Esophagus (tissue), 2 donors: ENCODE measurements at regions not wholly inside any gene's neighbourhood (a gene's known extent, or its start where the extent isn't known, plus 50 kb on each side); places are given as distances from the start of the nearest gene placed in this dataset.
"Not testable (repeated sequence)": the region's sequence is repeated elsewhere in the genome, so short reads cannot be mapped to it uniquely, and the experiment has no call there.

ENCODE experiments used
- H3K27ac ChIP-seq, 2 donors: one replicate each; pipeline ENCODE4 v1.5.1; 2013; ENCODE audit warnings: low read depth in 2 of 2, mild to moderate bottlenecking in 2 of 2, inconsistent platforms in 1 of 2, low read length in 1 of 2, moderate library complexity in 1 of 2
- H3K27me3 ChIP-seq, 2 donors: one replicate each; pipeline ENCODE4 v1.6.1; 2013; ENCODE audit warnings: low read length in 2 of 2, control low read depth in 1 of 2, mild to moderate bottlenecking in 1 of 2; ENCODE audit not compliant: insufficient read depth in 2 of 2, control insufficient read depth in 1 of 2
- H3K36me3 ChIP-seq, 2 donors: one replicate each; pipeline ENCODE4 v1.6.1; 2013; ENCODE audit warnings: low read length in 1 of 2; ENCODE audit not compliant: control insufficient read depth in 2 of 2, insufficient read depth in 2 of 2
- H3K4me1 ChIP-seq, 2 donors: one replicate each; pipeline ENCODE4 v1.6.1; 2013; ENCODE audit warnings: low read length in 1 of 2; ENCODE audit not compliant: control insufficient read depth in 2 of 2, insufficient read depth in 2 of 2
- H3K4me3 ChIP-seq, 2 donors: one replicate each; pipeline ENCODE4 v1.5.1; 2013; ENCODE audit warnings: low read length in 2 of 2, mild to moderate bottlenecking in 2 of 2, low read depth in 1 of 2, moderate library complexity in 1 of 2
- H3K9me3 ChIP-seq, 2 donors: one replicate each; pipeline ENCODE4 v1.6.1; 2013; ENCODE audit warnings: mild to moderate bottlenecking in 2 of 2, low read depth in 1 of 2, low read length in 1 of 2, moderate library complexity in 1 of 2; ENCODE audit not compliant: control insufficient read depth in 2 of 2, insufficient read depth in 1 of 2
- WGBS, 2 donors: extraction: QIAGEN DNeasy Blood & Tissue Kit; methylation state at CpG; one replicate each; pipeline ENCODE4 v1.1.7; 2013; 5-methylcytosine and 5-hydroxymethylcytosine counted together
- donor health status: healthy with polysubstance abuse.
- donor health status: Bipolar disorder and iron deficiency.

DNA sequence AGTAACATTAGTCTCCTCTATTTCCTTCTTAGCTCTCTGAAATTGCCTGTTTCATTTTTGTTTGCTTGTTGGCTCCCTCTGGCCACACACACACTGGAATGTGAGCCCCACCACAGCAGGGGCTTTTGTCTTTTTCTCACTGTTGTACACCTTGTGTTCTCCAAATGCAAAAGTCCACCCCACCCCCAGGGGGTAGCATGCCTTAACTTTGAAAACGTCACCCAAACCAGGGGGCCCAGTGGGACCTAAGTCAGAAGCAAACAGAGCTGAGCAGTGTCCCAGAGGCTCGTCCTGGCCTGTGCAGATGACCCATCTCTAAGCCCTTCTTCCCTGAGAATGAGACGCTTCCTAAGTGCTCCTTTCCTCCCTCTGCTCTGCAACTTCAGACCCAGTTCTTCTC lies 614.1 kb downstream of the UQCRFS1 start:
- Histone ChIP-seq H3K4me3 (no peak overlapping the region), H3K4me1 (no peaks in the 10 kb centered on the region), H3K36me3 (no peaks in the 10 kb centered on the region), H3K9me3 (peaks cover 2 to 9% of the 10 kb centered on the region in 2 donors), H3K27me3 (no peaks in the 10 kb centered on the region), H3K27ac (no peak overlapping the region)
- 47 to 53% methylated on average over 3 of the region's 3 CpGs for WGBS, 2 donors

DNA sequence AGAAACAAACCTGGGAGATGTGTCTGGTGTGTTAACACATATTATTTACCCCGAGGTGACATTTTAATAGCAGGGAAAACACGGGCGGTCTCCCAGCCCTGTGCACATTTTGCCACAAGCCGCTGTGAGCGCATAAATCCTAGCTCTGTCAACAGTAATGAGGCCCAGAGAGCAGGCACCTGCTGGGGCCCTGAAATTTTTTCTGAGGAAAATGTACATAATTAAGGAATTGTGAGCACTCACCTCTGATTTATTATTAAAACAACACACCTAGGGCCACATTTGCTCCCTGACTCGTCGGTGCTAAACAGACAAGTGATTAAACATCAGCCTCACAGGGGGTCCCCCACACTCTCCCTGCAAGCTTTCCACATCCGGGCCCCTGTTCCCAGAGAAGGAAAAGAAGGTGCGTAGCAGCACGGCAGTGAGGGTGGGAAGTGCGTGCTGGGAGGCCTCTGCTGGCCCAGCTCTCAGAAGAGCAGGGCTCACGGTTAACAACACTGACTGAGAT lies 616.3 kb downstream of the UQCRFS1 start:
- no peak overlapping the region for H3K4me3 ChIP-seq
- H3K9me3 ChIP-seq = peaks cover 0 to 15% of the 10 kb centered on the region in 2 donors
- no peaks in the 10 kb centered on the region for H3K27me3 ChIP-seq
- no peak overlapping the region for H3K27ac ChIP-seq
- H3K4me1 ChIP-seq = no peaks in the 10 kb centered on the region
- WGBS, 2 donors = 46 to 58% methylated on average over 12 of the region's 12 CpGs
- H3K36me3 ChIP-seq = no peaks in the 10 kb centered on the region

DNA sequence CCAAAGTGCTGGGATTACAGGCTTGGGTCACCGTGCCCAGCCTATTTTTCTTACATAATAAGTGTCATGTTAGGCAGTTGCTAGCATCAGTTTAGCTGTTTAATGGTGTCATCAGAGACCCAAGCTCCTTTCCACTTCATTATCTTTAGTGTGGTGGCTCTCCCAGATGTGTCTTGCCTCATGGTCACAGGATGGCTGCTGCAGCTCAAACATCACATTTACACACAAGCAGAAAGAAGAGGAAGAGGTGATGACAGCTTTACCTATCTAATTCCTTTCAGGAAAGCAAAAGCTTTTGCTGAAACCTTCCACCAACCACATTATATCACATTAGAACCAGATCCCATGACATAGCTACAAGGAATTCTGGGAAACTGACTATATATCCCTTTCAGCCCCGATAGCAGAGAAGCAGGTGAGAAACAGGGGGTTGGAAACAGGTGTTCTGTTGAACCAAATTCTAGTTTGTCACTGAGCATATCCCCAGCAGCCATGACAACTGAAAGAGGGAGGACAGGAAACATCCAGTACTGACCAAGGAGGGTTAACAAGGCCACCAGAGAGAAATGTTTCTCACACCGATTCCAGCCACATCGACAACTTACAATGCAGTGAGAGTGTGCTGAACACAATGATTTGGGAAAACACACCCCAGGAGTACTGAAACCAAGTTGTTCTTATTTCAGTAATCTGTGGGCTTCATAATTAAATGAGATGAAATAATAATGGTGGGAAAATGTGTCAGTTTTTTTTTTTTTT lies 617.0 kb downstream of the UQCRFS1 start:
- 69 to 80% methylated on average over 4 of the region's 4 CpGs for WGBS, 2 donors
- no peak overlapping the region for H3K4me3 ChIP-seq
- H3K27me3 ChIP-seq = no peaks in the 10 kb centered on the region
- H3K36me3 ChIP-seq = no peaks in the 10 kb centered on the region
- H3K4me1 ChIP-seq = no peaks in the 10 kb centered on the region
- no peak overlapping the region for H3K27ac ChIP-seq
- peaks cover 0 to 14% of the 10 kb centered on the region in 2 donors for H3K9me3 ChIP-seq

DNA sequence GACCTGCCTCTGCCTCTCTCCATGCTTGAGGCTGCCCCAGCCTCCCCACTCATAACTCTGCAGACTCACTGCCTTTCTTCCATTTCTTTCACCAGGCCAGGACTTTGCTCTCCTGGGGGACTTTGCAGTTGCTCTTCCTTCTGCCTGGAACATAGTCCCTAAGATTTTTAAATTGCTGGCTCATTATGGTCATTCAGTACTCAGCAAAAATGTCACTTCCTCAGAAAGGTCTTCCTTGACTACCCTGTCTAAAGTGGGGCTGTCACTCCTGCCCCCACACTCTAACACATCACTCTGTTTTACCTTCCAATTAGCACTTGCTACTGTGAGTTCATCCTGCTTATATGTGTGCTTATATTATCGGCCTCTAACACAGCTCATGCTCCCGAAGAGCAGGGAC lies 618.2 kb downstream of the UQCRFS1 start:
- H3K27ac ChIP-seq = no peak overlapping the region
- H3K36me3 ChIP-seq = no peaks in the 10 kb centered on the region
- H3K4me3 ChIP-seq = no peak overlapping the region
- H3K9me3 ChIP-seq = peaks cover 3 to 13% of the 10 kb centered on the region in 2 donors
- H3K4me1 ChIP-seq = no peaks in the 10 kb centered on the region
- 85 to 89% methylated on average over 2 of the region's 2 CpGs for WGBS, 2 donors
- H3K27me3 ChIP-seq = no peaks in the 10 kb centered on the region

DNA sequence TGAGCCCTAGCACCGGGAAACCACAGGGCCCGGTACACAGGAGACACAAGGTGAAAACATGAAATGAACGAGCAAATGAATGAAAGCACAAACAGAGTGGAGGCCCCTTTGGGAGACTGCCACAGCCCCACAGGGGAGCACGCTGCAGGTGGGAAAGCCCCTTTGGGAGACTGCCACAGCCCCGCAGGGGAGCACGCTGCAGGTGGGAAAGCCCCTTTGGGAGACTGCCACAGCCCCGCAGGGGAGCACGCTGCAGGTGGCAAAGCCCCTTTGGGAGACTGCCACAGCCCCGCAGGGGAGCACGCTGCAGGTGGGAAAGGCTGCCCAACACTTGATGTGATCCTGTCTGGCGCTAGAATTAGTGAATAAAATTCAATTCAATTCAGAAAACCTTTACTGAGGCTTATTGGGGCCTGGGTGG lies 623.0 kb downstream of the UQCRFS1 start:
- 61 to 65% methylated on average over 11 of the region's 11 CpGs for WGBS, 2 donors

DNA sequence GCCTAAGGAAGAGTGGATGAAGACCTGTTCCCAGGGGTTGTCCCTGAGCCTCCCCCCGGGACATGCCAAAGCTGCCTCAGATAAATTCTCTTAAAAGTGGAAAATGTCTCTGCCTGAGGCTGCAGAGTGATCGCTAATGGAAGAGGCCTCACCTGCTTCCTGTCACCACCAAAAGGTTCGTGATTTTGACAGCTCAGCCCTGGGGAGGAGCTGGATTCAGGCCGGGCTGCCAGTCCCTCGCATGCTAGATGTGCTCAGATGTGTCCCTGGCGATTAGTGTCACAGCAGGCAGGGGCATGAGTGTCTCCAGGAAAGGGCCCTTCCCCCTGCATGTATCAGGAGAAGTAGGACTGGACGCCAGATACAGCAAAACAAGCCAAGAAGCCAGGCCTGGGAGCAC lies 626.5 kb downstream of the UQCRFS1 start:
- no peaks in the 10 kb centered on the region for H3K4me1 ChIP-seq
- H3K4me3 ChIP-seq = no peak overlapping the region
- no peaks in the 10 kb centered on the region for H3K36me3 ChIP-seq
- H3K27ac ChIP-seq = no peak overlapping the region
- H3K9me3 ChIP-seq = peaks cover 9 to 19% of the 10 kb centered on the region in 2 donors
- 55 to 59% methylated on average over 7 of the region's 7 CpGs for WGBS, 2 donors
- H3K27me3 ChIP-seq = no peaks in the 10 kb centered on the region

More for the DNA sequence above, 623.0 kb downstream of the UQCRFS1 start:
- not testable (repeated sequence) for H3K4me1 ChIP-seq, H3K4me3 ChIP-seq, H3K27me3 ChIP-seq, H3K27ac ChIP-seq, H3K36me3 ChIP-seq
- H3K9me3 ChIP-seq = peaks cover 9 to 25% of the 10 kb centered on the region in 2 donors

DNA sequence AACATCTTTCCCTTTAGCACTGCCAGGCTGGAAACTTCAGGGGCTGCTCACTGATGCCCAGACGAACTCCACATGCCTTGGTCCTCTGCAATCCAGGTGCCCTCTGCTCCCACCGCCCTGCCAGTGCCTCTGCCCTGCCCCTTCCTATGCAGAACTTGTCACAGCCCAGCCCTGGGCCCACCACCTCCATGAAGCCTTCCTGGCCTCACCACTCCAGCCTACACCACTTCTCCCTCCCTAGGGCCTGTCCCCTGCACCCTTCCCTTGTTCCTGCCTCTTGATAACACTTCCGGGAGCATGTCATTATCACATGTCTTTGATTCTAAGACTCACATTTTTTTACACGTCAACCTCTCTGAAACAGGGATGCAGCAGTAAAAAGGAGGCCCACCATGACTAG lies 627.2 kb downstream of the UQCRFS1 start:
- Histone ChIP-seq H3K36me3 (no peaks in the 10 kb centered on the region), H3K27ac (no peak overlapping the region), H3K27me3 (no peaks in the 10 kb centered on the region), H3K9me3 (peaks cover 9 to 19% of the 10 kb centered on the region in 2 donors), H3K4me3 (no peak overlapping the region), H3K4me1 (no peaks in the 10 kb centered on the region)
- WGBS, 2 donors = 66% methylated on average over 4 of the region's 4 CpGs

DNA sequence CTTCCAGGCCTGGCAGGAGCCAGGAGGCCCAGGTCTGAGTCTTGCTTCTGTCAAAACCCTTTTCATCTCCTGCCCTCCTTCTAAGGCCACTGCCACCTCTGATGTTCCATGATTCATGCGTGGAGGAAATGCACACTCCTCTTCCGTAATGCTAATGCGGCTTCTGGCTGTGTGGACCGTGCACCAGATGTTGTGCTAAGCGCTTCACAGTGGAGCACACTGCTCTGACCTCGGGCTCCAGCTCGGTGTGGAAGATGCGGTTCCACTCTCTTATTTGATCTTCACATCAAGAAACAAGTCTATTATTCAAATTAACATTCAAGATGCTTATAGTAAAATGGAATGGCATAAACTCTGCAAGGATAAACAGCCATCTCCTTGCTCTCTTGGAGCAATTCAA lies 629.2 kb downstream of the UQCRFS1 start:
- Histone ChIP-seq H3K9me3 (peaks cover 7 to 17% of the 10 kb centered on the region in 2 donors), H3K4me3 (no peak overlapping the region), H3K4me1 (no peaks in the 10 kb centered on the region), H3K36me3 (no peaks in the 10 kb centered on the region), H3K27me3 (no peaks in the 10 kb centered on the region), H3K27ac (no peak overlapping the region)
- 84 to 90% methylated on average over 8 of the region's 8 CpGs for WGBS, 2 donors

DNA sequence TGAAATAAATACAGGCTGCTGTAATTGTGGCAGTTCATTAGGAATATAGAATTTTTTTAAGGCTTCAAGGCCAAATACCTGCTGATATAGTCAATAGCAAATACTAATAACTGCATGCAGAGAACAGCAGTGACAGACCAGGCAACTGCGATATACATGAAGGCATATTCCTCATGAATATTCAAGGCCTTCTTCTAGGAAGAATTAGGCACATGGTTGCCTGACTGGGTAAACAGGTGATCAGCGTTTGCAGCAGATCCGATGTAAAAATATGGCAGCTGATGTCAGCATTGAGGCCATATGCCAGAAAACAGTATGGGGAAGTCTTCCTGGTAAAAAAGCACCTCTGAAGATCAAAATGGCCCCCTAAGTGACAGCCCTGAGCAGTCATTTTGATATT lies 629.7 kb downstream of the UQCRFS1 start:
- Histone ChIP-seq H3K9me3 (peaks cover 10 to 17% of the 10 kb centered on the region in 2 donors), H3K4me1 (no peaks in the 10 kb centered on the region), H3K27me3 (no peaks in the 10 kb centered on the region), H3K27ac (no peak overlapping the region), H3K4me3 (no peak overlapping the region), H3K36me3 (no peaks in the 10 kb centered on the region)
- 80 to 87% methylated on average over 3 of the region's 3 CpGs for WGBS, 2 donors

DNA sequence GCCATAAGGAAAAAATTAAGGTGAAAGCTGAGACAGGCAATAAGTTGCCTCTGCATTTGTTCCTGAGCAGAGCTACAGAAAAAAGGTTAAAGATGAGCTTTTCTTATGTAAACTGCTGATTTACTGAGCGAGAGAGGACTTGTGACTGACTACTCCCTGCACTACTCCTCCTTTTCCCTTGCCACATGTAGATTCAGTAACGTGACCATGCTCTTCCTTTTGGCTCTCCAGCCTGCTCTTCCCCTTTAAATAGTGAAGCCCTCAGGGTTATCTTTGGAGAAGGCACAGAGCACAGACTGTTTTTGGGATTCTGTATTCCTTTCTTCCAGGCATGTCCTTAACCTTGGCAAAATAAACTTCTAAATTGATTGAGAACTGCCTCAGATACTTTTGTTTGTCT lies 630.2 kb downstream of the UQCRFS1 start:
- Histone ChIP-seq H3K27me3 (no peaks in the 10 kb centered on the region), H3K27ac (no peak overlapping the region), H3K4me1 (no peaks in the 10 kb centered on the region), H3K36me3 (no peaks in the 10 kb centered on the region), H3K4me3 (no peak overlapping the region), H3K9me3 (peaks cover 12 to 15% of the 10 kb centered on the region in 2 donors)
- 30 to 42% methylated on average over 2 of the region's 2 CpGs for WGBS, 2 donors
